H4 (cell line): ENCODE measurements at regions not wholly inside any gene's neighbourhood (a gene's known extent, or its start where the extent isn't known, plus 50 kb on each side); places are given as distances from the start of the nearest gene placed in this dataset.
"Not testable (repeated sequence)": the region's sequence is repeated elsewhere in the genome, so short reads cannot be mapped to it uniquely, and the experiment has no call there.

Experiments used
- DNase-seq: peaks from one replicate; pipeline ENCODE4 v3.0.0-alpha.2; 2015; ENCODE audit warnings: low spot score

DNA sequence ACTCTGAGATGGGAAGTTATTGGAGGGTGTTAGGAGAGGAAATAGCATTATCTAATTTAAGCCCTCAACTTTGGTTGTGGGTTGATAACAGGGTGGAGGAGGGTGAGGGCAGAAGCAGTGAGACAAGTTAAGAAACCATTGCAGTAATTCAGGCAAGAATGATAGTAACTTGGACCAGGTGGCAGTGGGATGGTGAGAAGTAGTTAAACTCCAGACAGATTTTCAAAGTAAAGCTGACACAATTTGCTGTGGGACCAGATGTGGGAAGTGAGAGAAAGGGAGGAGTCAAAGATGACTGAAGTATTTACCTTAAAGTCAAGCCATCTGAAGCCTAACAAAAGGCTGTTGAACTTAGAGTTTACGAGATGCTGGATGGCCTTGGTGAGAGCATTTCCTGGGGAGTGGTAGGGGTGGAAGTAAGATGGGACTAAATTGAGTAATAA lies 163.2 kb upstream of the KLF7 start:
- no peak for DNase-seq

- peak; percentile 87 for DNase-seq
Observed at GRCh38 chr2:207330912-207331311, 165.2 kb upstream of the KLF7 start.

GRCh38 chr2:207331674-207332073 lies 165.9 kb upstream of the KLF7 start:
- DNase-seq, result no peak

- DNase-seq, result no peak
Observed at GRCh38 chr2:207332480-207333212, 166.9 kb upstream of the KLF7 start.

DNA sequence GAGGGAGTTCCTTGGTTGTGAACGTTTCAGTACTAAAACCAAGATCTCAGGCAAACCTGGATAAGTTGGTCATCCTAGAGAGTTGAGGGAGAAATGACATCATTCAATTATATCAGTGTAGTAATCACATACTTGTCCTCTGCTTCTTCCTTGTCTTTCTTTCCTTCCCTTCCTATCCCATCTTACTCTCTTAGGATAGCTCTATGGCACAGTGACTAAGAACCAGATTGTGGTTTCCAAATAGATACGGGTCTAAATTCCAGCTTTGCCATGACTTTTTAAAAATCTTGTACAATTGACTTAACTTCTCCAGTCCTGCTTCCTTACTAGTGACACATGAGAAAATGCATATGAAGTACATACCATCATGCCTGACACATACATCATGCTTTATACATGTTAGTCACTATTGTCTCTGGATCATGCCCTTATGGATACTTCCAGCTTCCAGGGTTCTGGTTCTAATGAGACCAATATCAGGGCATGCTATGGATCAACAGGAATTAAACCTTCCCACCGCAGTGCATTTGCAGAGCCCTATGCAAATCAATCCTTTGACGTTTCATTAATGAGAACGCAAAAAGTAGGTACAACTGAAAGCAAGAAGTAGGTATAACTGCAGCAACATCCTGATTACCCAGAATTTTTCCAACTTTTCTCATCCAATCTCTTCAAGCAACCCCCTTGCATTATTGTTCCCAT lies 168.0 kb upstream of the KLF7 start:
- no peak for DNase-seq

GRCh38 chr2:207334301-207334623 lies 168.5 kb upstream of the KLF7 start:
- DNase-seq, result peak; percentile 41

DNA sequence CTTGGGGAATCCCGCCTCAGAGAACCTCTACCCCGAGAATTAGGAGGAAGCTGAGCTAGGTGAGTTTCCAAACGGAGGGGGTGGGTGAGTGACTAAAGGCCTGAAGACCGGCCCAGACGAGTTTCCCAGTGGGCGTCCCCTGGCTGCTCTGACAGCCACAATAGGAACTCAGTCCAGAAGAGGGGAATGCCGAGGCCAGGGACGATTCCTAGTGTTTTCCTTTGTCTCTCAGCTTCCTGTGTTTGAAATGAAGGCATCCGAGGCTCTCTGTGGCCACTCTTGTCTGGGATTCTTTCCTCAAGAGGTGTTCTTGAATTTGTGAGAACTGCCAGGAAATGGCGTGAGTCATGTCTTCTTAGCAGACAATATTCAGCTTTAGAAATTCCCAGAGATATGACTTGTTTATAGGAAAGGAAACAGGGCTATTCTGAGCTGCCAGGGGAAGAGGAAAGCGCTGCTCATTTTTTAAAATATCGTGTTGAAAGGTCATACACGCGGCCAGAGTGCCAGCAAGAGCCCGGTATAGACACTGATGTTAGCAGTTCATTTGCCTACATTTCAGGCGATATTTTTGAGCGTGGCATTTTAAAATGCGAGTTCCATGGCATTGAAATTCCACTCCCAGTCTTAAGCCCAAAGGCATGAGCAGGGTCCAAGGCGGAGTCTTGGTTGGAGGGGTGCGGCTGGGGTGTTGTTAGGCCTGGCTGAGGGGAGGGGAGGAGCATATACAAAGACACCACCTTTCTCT lies 169.1 kb upstream of the KLF7 start:
- peak; percentile 80 for DNase-seq

- DNase-seq, result peak; percentile 75
Observed at GRCh38 chr2:207337234-207338219, 171.8 kb upstream of the KLF7 start.

GRCh38 chr2:207338220-207338607 lies 172.5 kb upstream of the KLF7 start:
- DNase-seq, result peak; percentile 35

- no peak for DNase-seq
Observed at GRCh38 chr2:207338610-207339009, 172.9 kb upstream of the KLF7 start.

GRCh38 chr2:207341112-207341750 lies 175.5 kb upstream of the KLF7 start:
- no peak for DNase-seq

DNA sequence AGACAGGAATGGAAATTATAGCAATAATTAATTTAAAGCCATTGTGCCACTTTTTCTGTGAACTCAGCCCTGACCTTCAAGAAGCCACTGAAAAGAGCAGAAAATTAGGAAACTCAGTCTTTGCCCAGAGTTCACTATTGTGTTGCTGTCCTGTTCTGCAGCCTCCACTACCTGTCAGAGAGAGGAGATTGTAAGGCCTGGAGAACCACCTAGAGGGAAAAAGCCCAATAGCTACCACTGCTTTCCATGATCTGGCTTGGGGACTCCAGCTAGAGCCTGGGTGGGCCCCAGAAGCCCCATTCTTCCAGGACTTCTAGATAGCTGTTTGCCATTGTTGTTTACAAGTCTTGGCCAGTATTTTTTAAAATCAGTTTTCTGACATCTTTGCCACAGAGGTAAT lies 176.1 kb upstream of the KLF7 start:
- no peak for DNase-seq

DNA sequence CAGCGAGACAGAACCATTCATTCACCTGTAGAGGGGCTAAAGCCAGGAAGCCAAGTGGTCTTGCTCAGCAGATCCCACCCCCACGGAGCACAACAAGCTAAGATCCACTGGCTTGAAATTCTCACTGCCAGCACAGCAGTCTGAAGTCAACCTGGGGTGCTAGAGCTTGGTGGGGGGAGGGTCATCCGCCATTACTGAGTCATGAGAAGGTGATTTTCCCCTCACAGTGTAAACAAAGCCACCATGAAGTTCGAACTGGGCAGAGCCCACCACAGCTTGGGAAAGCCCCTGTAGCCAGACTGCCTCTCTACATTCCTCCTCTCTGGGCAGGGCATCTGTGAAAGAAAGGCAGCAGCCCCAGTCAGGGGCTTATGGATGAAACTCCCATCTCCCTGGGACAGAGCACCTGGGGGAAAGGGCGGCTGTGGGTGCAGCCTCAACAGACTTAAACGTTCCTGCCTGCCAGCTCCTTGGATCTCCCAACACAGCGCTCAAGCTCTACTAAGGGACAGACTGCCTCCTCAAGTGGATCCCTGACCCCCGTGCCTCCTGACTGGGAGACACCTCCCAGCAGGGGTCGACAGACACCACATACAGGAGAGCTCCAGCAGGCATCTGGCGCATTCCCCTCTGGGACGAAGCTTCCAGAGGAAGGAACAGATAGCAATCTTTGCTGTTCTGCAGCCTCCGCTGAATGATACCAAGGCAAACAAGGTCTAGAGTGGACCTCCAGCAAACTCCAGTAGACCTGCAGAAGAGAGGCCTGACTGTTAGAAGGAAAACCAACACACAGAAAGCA lies 179.0 kb upstream of the KLF7 start:
- not testable (repeated sequence) for DNase-seq

GRCh38 chr2:207351171-207351570 lies 178.6 kb upstream of the CREB1 start:
- no peak for DNase-seq

- DNase-seq, result no peak
Observed at GRCh38 chr2:207352978-207353671, 176.6 kb upstream of the CREB1 start.

GRCh38 chr2:207353836-207354235 lies 175.9 kb upstream of the CREB1 start:
- DNase-seq, result no peak

DNA sequence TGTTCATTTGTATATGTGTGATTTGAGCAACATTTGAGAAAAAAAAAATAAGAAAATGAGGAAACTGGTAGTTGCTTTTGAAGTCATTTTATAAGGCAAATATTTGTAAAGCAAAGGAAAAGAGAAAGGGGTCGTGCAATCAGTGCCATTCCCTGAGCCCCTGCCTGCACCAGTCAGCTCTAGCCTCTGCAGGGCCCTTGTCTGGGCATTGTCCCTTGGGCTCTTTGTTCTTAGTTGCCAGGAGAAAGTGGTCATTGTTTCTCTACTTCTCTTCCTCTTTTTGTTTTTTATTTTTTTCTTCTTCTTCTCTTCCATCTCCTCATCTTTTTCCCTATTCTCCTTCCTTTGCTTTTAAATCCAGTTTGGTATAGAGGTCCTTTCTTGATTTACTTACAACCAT lies 175.3 kb upstream of the CREB1 start:
- no peak for DNase-seq

DNA sequence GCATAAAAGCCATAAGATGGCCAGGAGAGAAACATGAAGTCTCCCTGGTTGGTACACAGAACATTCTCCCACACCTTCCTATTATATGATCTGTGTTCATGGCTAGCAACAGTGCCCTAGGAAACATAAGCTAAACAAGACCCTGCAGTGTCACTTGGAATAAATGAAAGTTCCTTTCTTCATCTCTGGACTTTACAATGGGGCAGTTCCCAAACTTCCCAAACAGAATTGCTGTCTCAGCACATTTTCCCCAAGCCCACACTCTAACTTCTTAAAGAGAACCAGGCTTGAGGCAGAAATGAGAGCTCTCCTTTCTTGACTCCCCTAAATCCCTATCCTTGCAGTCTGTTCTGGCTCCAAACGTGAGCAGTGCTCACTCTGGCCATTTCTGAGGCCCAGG lies 173.2 kb upstream of the CREB1 start:
- DNase-seq, result no peak

GRCh38 chr2:207357216-207357615 lies 172.5 kb upstream of the CREB1 start:
- no peak for DNase-seq

DNA sequence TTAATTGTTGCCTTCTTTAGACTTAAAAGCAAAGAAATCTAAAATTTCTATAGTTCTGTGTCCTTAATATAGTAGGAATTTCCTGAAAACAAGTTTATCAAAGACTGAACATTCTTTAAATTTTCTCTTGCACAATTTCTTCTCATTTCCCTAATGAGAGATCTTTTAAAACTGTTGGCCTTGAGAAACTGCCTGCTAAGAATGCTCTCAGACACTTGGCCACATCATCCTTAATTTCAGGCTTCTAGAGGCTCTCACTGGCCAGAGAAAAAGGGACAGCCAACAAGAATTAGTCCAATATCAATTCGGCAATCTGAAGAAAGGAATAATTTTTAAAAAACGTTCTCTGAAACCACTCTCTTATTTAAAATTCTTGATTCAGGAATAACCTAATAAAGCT lies 167.0 kb upstream of the CREB1 start:
- DNase-seq, result no peak
